HG03039 (cell line): ENCODE measurements at regions not wholly inside any gene's neighbourhood (a gene's known extent, or its start where the extent isn't known, plus 50 kb on each side); places are given as distances from the start of the nearest gene placed in this dataset.
"Not testable (repeated sequence)": the region's sequence is repeated elsewhere in the genome, so short reads cannot be mapped to it uniquely, and the experiment has no call there.

ENCODE experiments used
- ATAC-seq: cut with Tn5 transposase; IDR thresholded peaks from one replicate; pipeline ENCODE4 v1.9.1; 2021; ENCODE audit warnings: mild to moderate bottlenecking, moderate library complexity; ENCODE audit not compliant: unreplicated experiment

GRCh38 chr2:76697439-76697838 lies 824.7 kb downstream of the LRRTM4 start:
- ATAC-seq = not testable (repeated sequence)

- ATAC-seq = no peak
Measured at GRCh38 chr2:76692908-76693307, 829.3 kb downstream of the LRRTM4 start.

- ATAC-seq = no peak
Measured at GRCh38 chr2:76688732-76689131, 833.4 kb downstream of the LRRTM4 start.

GRCh38 chr2:76687923-76688322 lies 834.3 kb downstream of the LRRTM4 start:
- no peak for ATAC-seq

- no peak for ATAC-seq
Measured at GRCh38 chr2:76684756-76685155, 837.4 kb downstream of the LRRTM4 start.

GRCh38 chr2:76679025-76679396 lies 843.2 kb downstream of the LRRTM4 start:
- no peak for ATAC-seq

- ATAC-seq = no peak
Measured at GRCh38 chr2:76678383-76679024, 843.7 kb downstream of the LRRTM4 start.

- no peak for ATAC-seq
Measured at GRCh38 chr2:76675212-76675611, 847.0 kb downstream of the LRRTM4 start.

- ATAC-seq = no peak
Measured at GRCh38 chr2:76672798-76673197, 849.4 kb downstream of the LRRTM4 start.

- ATAC-seq = no peak
Measured at GRCh38 chr2:76669966-76670465, 852.2 kb downstream of the LRRTM4 start.

- ATAC-seq = no peak
Measured at GRCh38 chr2:76668279-76668678, 853.9 kb downstream of the LRRTM4 start.

- ATAC-seq = no peak
Measured at GRCh38 chr2:76667821-76668271, 854.3 kb downstream of the LRRTM4 start.

GRCh38 chr2:76642129-76642528 lies 880.0 kb downstream of the LRRTM4 start:
- ATAC-seq = no peak

GRCh38 chr2:76641506-76641905 lies 880.7 kb downstream of the LRRTM4 start:
- ATAC-seq = no peak

- ATAC-seq = no peak
Measured at GRCh38 chr2:76640905-76641304, 881.3 kb downstream of the LRRTM4 start.

- no peak for ATAC-seq
Measured at GRCh38 chr2:76639171-76639680, 883.0 kb downstream of the LRRTM4 start.

- ATAC-seq = no peak
Measured at GRCh38 chr2:76633276-76633921, 888.8 kb downstream of the LRRTM4 start.

GRCh38 chr2:76625101-76625500 lies 897.1 kb downstream of the LRRTM4 start:
- no peak for ATAC-seq

GRCh38 chr2:76613330-76613729 lies 902.6 kb upstream of the GCFC2 start:
- ATAC-seq = no peak

- ATAC-seq = no peak
Measured at GRCh38 chr2:76612764-76613163, 902.0 kb upstream of the GCFC2 start.

- no peak for ATAC-seq
Measured at GRCh38 chr2:76610451-76610850, 899.7 kb upstream of the GCFC2 start.

GRCh38 chr2:76599732-76600368 lies 889.1 kb upstream of the GCFC2 start:
- ATAC-seq = peak; percentile 97
